Hepatic stellate cell (primary cell): ENCODE measurements at regions not wholly inside any gene's neighbourhood (a gene's known extent, or its start where the extent isn't known, plus 50 kb on each side); places are given as distances from the start of the nearest gene placed in this dataset.

Experiments used
- DNase-seq: peaks from one replicate; pipeline ENCODE4 v3.0.0; 2011; ENCODE audit warnings: low spot score

DNA sequence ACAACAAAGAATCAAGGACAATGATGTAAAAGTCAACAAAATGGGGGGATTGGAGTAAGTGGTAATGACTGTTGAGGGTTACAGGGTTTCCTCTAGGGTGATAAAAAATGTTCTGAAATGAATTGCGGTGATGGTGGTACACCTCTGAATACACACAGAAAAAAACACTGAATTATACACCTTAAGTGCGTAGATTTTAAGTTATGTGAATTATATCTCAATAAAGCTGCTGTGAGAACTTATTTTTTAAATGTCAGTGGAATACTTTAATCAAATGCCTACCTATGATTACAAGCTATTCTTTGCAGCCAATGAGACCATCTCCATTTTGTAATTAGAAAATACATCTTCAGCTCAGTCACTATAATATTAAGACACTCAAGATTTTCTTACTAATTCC is 53.5 kb downstream of the ZNF608 start:
- DNase-seq = no peak

DNA sequence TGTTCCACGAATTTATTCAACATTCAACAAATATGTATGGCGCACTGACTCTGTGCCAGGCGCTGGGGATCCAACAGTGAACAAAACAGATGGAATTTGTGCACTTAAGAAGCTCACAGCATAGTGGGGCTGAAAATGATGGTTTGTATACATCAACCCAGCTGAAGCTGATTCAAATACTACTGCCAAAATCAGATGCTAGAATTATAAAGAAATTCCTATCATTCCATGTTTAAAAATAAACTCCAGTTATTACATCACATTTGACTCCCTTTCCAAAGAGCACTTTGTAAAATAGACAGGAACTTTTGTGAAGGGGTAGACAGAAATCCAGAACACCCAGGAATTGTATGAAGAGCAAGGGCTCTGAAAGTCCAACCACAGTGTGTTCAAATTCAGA is 54.1 kb downstream of the ZNF608 start:
- peak; percentile 43 for DNase-seq

- DNase-seq = no peak
These were observed 56.8 kb downstream of the ZNF608 start for GRCh38 chr5:124689653-124690052.

- DNase-seq = no peak
These were observed 60.0 kb downstream of the ZNF608 start for GRCh38 chr5:124686239-124687004.

DNA sequence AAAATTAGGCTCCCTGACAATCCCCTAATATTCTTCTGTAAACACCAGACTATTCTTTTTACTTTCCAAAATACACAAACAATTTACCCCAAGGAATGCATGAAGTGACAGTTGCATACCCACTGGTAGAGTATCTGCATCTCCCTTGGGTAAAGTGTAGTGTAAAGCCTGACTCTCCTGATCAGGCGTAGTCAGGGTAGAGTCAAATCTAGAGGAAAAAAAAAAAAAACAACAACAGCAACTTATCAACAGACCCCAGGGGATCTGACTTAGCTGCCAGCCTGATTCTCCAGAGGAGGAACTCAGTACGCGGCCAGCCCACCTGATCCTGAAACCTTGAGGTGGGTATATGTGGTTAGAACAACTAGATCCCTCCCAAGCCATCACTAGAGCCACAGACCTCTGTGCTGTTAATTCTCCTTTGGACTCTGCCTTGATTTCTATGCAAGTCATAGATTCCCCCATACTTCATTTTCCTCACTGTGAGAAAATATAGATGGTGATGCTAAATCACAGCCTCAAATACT is 61.0 kb downstream of the ZNF608 start:
- no peak for DNase-seq

GRCh38 chr5:124683917-124684555 is 62.4 kb downstream of the ZNF608 start:
- no peak for DNase-seq

DNA sequence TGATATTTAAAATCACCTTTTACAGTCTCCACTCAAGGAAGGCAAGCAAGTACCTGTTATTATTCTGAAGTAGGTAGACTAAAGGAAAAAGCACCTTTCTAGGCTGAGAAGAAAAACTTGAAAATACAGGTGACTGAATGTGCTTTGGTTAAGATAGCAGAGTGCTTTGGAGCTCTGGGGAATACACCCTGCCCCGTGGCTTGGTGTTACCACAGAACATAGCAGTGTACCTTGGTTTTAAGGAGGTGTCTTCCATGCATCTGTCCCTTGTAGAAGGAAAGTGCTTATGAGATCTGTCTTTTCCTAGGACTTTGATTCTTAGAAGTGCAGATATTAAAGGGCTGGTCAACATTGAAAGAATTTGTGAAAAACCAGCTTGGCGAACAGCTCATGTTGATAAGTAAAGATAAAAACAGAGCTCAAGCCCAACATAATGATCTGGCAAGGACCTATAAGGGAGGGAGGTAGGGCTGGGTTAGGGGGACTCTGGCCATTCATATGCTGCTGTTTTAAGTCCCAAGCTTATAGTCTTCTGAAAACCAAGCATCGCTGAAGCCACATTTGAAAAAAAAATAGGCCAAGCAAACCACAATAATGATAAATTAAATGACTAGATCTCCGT is 66.8 kb downstream of the ZNF608 start:
- no peak for DNase-seq

DNA sequence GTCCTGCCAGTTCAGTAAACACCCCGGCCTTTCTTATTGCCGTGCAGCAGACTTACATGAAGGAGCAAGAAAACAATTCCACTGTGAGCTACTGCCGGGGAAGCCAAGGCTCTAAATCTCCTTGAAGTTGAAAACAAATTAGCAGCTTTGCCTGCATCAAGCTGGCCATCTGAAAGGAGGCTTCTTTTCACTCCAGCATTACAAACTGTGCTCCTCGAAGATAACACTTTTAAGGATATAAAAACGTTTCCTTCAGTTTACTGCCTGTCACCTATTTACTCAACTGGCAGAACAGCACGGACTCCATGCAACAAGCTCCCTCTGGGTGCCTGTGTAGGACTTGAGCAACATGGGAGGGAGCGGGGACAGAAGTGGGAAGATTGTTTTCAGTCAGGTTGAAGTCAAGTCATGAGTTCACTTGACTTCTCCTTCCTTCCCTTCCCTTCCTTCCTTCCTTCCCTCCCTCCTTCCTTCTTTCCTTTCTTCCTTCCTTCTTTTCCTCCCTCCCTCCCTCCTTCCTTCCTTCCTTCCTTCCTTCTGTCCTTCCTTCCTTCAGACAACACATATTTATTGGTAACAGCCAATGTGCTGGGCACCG is 67.4 kb downstream of the ZNF608 start:
- no peak for DNase-seq

GRCh38 chr5:124678468-124678867 is 68.0 kb downstream of the ZNF608 start:
- DNase-seq = no peak

DNA sequence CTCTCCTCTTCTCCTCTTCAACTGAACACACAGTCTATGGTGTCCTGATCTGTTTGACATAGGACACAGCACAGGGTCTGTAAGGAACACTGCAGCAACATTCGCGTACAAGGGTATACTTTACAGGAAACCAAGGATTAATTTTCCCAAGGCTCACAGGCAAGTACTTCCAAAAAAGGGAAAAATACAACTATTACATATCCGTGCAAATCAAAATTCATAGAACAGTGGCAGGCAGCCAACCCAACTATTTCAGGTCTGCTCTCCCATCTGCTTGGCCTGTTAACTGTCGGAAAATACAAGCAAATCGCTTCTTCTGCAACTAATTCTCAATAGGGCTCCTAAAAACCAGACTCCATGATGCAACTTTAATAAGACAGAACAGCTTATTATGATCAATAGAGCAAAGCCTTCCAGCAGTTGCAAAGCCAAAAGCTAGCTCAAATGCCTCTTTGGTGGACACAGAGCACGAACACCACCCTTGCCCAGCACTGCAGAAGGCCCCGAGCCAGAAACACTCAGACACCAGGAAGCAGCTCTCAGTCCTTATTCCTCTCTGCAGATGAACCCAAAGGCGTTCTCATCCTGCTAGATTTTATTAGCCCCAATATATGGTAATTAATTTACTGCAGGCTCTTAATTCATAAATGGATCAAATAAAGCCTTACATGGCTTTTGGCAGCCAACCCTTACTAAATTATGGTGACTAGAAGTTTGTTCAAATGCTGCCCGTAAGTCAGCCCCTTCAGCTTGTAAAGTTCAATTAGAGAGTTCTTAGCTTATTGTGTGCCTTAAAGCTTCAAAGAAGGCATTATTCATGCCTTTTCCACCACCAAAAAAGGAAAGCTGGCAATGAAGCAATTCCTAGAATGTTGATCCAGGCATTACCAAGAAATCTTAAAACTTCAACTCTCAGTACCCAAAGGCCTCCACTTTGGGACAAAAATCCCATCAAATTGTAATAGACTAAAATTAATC is 68.8 kb downstream of the ZNF608 start:
- DNase-seq = no peak

DNA sequence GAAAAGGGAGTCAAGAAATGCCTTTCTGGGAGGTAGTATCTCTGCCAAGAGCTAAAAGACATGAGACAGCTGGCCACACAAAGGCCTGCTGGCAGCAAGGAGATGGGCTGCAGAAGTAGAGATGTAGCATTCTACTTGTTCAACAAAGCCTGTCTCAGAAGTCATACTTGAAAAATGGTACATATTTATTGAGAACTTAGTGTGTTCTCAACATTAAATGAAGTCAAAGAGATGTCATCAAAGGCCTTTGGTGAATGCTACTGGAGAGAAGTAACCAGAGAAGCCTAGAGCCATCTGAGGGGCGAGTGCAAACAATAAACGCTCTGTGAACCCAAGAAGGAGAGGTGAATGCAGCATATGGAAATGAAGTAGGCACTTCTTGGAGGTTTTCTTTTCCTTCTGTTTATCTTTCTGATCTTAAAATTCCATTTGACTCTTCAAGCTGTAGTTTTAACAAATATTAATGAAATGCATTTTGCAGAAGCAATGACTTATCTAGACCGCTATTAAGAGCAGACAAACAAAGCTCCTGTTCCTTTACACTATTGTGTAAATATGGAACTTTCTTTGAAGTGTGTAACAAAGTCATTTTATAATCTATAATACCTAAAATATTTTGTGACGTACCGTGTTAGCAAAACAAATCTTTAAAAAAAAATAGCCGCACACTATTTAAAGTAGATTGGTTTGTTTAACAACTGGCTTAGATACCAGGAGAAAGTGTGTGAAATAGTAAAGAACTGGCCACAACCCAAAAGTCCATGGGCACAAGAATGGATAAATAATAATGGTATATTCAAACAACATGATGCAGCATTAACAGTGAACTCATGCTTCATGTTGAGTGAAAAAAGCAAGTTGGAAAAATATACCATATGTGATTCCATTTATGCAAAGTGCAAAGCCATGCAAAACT is 70.2 kb downstream of the ZNF608 start:
- no peak for DNase-seq

DNA sequence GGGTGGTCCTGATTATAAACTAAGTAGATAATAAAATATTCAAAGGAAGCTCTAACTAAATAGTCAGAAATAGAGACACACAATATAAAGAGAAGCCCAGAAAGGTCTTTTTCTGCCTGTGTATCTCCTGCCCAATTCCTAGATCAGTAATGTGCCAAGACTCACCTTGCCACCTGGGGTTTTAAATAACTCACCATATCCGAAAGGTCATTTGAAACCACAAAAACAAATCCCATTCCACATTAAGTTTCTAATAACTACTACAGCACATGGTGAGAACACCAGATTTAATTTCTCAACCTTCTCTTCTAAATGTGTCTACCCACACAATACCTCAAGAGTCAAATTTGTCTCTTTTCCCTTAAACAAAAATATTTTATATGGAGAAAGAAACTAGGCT is 75.2 kb downstream of the ZNF608 start:
- no peak for DNase-seq

DNA sequence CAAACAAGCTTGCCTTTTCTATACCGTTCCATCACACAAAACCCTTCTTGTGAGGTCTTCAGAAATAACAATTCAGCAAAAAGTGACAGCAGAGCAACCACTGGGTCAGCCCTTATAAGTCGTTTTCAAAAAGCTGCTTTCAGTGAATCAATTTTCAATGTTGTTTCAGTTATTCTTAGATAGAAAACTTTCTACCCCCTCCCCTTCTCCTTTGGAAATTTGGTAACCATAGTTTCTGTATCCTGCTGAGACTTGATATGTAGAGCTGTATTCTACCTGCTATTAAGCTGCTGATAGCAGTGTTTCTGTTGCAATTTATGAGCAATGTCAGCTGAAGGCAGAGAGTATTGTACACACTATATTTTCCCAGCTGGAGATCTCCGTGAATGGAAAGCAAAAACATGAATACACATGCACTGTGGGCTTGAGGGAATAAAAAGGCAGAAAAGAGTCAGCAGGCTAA is 75.7 kb downstream of the ZNF608 start:
- no peak for DNase-seq

DNA sequence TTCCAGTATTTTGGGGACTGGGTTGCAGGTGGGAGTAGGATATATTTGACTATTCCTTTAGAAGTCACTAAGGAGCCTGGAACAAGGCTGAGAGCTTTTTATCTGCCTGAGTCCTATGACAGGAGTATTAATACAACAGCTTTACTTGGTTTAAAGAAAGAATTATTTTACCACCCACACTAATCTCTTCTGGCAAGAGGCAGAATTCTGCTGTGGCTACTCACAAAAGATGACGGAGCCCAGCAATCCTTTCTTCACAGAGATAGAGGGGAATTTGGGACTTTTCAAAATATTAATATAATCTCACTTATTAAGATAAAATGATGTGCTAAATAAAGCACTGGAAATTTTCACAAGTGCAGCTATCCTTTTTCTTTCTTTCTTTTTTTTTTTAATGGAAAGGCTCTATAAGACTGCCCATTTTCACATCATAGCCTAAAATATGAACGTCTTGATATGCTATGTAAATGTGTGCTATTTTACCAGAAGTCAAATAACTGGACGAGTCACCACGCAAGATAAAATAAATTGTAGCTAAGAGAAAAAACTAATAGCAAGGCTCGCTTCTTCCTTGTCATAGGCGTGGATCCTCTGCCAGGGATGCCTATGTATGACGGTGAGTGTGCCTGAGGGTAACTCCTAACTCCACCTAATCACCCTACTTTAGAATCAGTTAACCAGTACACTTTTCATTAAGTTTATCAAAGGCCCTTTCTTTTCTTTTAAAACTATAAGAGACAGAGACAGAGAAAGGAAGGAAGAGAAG is 76.3 kb downstream of the ZNF608 start:
- no peak for DNase-seq

DNA sequence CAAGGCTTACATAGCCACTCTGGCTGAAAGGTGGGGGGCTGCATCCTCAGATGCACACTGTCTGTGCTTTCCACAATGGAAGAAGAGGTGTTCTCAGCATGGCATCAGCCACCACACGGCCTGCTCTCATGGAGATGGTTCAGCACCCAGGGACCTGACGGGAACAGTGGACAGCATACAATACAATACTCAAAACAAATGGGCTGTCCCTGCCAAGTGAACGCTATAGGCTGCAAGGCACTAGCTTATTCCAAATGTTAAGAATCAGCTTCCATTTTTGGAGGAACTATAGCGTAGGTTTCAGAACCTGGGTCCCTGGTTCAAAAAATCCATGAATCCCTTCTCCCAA is 77.2 kb downstream of the ZNF608 start:
- no peak for DNase-seq

DNA sequence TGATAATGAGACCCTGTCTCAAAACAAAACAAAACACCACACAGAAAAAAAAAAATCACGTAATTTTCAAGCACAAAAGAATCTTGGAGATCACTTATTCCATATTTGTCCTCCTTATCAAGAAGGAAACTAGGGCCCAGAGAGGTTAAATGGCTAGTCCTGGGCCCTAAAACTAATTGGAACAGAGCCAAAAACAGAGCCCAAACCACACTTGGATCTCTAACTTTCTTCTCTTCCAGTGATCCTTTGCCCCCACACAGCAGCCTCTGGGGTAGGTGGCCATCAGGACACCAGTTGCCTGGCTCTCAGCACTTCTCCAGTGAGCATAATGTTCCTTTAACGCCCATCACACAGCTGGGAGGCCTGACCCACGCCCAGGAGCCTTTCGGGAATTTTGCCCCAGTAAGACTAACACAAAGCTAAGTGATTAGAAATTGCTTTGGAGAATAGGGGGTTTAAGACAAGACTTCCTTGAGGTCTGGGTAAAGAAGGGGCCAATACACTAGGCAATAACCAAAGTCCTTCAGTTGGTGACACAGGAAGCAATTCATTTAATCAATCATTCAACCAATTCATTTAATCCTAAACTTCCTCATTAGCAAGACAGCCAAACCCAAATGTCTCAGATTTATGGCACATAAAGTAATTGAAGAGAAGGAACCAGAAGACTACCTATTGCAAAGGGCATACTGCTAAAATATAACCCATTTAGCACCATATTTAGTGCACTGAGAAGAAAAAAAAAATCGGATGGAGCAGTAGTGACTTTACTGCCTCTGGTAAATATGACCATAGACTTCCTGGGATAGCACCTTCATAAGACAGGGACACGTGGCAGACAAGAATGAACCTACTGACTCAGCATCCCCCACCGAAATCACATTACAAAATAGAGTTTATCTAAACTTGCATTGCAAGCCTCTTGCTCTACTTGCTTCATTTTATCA is 77.8 kb downstream of the ZNF608 start:
- DNase-seq = no peak

DNA sequence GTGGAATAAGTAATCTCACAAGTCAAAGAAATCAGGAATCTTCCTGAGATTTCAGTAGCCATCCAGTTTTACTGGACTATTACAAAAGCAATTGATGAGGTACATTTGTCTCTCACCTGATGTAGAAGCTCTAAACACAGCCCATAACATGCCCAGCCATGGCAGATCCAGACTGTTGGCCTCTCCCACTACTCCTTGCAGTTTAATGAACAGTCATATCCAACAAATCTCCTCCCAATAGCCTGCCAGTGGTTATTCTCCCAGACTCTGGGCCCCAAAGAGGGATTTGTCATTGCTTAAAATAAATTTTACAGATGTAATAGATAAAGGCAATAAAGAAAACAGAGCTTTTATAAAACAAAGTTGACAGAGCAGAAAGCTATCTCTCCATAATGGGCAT is 80.8 kb downstream of the ZNF608 start:
- no peak for DNase-seq

DNA sequence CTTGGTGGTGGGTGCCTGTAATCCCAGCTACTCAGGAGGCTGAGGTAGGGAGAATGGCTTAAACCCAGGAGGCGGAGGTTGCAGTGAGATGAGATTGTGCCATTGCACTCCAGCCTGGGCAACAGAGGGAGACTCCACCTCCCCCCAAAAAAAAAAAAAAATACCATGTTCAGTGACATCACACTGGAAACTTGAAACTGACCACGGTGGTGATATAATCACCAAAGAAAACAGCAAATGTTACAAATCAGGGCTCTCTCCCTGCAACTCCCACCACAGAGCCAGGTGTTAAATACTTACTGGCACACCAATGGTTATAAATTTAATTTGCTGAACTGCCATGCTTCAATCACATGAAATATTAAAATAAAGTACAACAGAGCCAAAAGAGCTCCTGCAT is 81.4 kb downstream of the ZNF608 start:
- no peak for DNase-seq

DNA sequence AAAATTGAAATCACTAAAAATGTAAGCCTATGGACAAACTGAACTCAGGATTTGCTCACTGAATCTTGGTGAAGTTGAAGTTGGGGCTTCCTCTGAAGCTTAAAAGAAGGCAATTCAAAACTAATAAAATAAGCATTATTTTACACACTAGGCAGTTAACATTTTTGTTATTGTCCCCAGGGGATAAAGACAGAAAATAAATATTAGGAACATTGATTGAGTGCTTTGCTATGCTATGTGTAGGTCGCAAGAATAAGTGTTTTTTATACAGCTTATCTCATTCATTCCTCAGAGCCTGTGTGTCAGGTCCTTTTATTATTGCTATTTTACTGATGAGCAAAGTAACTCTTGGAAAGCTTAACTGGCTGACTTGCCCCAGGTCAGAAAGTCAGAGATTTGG is 82.2 kb downstream of the ZNF608 start:
- DNase-seq = no peak
